Adrenal gland (tissue), 9 donors: ENCODE measurements at regions not wholly inside any gene's neighbourhood (a gene's known extent, or its start where the extent isn't known, plus 50 kb on each side); places are given as distances from the start of the nearest gene placed in this dataset.

ENCODE experiments used
- DNase-seq, 7 donors: peaks; one replicate each; pipeline ENCODE4 v3.0.0-alpha.2; 2019 to 2020
- H3K27ac ChIP-seq, 5 donors: fragments of 200-600 bp; sonication (generic) in 4 of 5; 1 replicate in 3 of 5; 2 replicates in 2 of 5; pipeline versions ENCODE4 v1.5.1 to v1.8.0; 2016 to 2020; ENCODE audit warnings: mild to moderate bottlenecking in 1 of 5
- H3K27me3 ChIP-seq: fragments of 200-600 bp; 2 replicates; pipeline ENCODE4 v1.8.0; 2021
- H3K36me3 ChIP-seq, 2 donors: fragments of 200-600 bp; replicated peaks in 1 of 2; 1 replicate in 1 of 2; 2 replicates in 1 of 2; pipeline versions ENCODE4 v1.5.1 to v1.8.0; 2018 to 2022
- H3K4me1 ChIP-seq, 2 donors: fragments of 200-600 bp; replicated peaks in 1 of 2; 1 replicate in 1 of 2; 2 replicates in 1 of 2; pipeline versions ENCODE4 v1.5.1 to v1.8.0; 2018 to 2021
- H3K4me3 ChIP-seq, 4 donors: fragments of 200-600 bp; sonication (generic) in 3 of 4; one replicate each; pipeline ENCODE4 v1.5.1; 2016 to 2018
- H3K9me3 ChIP-seq, 3 donors: fragments of 200-600 bp; sonication (generic) in 1 of 3; replicated peaks in 1 of 3; 1 replicate in 2 of 3; 2 replicates in 1 of 3; pipeline versions ENCODE4 v1.5.1 to v1.8.0; 2016 to 2021
- POLR2A ChIP-seq, 2 donors: fragments of 450-650 bp; IDR thresholded peaks; one replicate each; pipeline ENCODE4 v1.6.1; 2017; ENCODE audit warnings: antibody characterized with exemption in 2 of 2, mild to moderate bottlenecking in 2 of 2, moderate library complexity in 1 of 2
- WGBS, 4 donors: extraction: QIAGEN DNeasy Blood & Tissue Kit in 2 of 4; methylation state at CpG; one replicate each; pipeline versions ENCODE4 v1.1.5 to v1.1.7; 2013 to 2017; 5-methylcytosine and 5-hydroxymethylcytosine counted together
- intact Hi-C, 2 donors: fragments of 100-400 bp; cut with DNase I; formaldehyde crosslinking; loops; one replicate each; pipeline versions ENCODE4 v1.14.1 to v1.15.0; 2022 to 2023
- TF ChIP-seq, protein P1 (sequence below), 6 experiments: fragments of 450-650 bp in 4 of 6; fragments of 200-600 bp in 2 of 6; sonication (generic) in 1 of 6; IDR thresholded peaks; 1 replicate in 5 of 6; 2 replicates in 1 of 6; pipeline versions ENCODE4 v1.5.1 to v1.8.0; 2016 to 2021; ENCODE audit warnings: antibody characterized with exemption in 6 of 6, mild to moderate bottlenecking in 2 of 6, moderate library complexity in 1 of 6
- donor health status: healthy with polysubstance abuse.
- donor health status: Bipolar disorder and iron deficiency.
- donor health status: DM: yes; HTN: yes; CAD: no.
- donor health status: DM: no; HTN: no; CAD: no.
- donor health status: DM: no; HTN: no; CAD: no.

DNA sequence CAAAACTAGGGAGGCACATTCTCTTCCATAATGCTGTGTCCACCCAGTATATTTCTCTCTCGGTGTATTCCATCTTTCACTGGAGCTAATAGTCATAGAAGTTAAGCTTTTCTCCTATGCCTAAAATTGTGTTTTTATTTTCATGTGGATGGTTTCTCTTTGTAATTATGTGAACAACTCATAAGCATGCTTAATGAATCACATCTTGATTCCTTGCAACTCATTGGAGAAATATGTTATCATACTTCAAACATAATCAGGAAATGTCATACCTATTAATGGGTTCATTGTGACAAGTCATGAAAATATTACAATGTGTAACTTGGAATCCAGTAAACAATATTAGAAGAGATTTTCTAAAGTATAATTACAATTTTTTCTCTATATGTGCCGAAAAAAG, 186.3 kb downstream of the SLC7A11 start:
- Histone ChIP-seq H3K4me1 (no peaks in the 10 kb centered on the region), H3K27me3 (no peaks in the 10 kb centered on the region), H3K9me3 (no peaks in the 10 kb centered on the region), H3K27ac (no peak overlapping the region), H3K36me3 (no peaks in the 10 kb centered on the region), H3K4me3 (no peak overlapping the region)
- intact Hi-C loops, result no loop called here
- WGBS, 4 donors, result 81 to 92% (median 84%) methylated on average over 2 of the region's 2 CpGs
- TF ChIP-seq, protein P1, sequence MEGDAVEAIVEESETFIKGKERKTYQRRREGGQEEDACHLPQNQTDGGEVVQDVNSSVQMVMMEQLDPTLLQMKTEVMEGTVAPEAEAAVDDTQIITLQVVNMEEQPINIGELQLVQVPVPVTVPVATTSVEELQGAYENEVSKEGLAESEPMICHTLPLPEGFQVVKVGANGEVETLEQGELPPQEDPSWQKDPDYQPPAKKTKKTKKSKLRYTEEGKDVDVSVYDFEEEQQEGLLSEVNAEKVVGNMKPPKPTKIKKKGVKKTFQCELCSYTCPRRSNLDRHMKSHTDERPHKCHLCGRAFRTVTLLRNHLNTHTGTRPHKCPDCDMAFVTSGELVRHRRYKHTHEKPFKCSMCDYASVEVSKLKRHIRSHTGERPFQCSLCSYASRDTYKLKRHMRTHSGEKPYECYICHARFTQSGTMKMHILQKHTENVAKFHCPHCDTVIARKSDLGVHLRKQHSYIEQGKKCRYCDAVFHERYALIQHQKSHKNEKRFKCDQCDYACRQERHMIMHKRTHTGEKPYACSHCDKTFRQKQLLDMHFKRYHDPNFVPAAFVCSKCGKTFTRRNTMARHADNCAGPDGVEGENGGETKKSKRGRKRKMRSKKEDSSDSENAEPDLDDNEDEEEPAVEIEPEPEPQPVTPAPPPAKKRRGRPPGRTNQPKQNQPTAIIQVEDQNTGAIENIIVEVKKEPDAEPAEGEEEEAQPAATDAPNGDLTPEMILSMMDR (IDR thresholded peaks at IDR 0.05), result no peak
- TF ChIP-seq POLR2A (IDR thresholded peaks at IDR 0.05), result no peak
- no peak for DNase-seq

GRCh38 chr4:138053641-138054301, 188.4 kb downstream of the SLC7A11 start:
- H3K9me3 ChIP-seq, result no peaks in the 10 kb centered on the region
- H3K27me3 ChIP-seq, result no peaks in the 10 kb centered on the region
- no peak overlapping the region for H3K4me3 ChIP-seq
- TF ChIP-seq POLR2A (IDR thresholded peaks at IDR 0.05), result no peak
- TF ChIP-seq, protein P1 (IDR thresholded peaks at IDR 0.05), result no peak
- WGBS, 4 donors, result 19 to 29% (median 23%) methylated on average over 5 of the region's 5 CpGs
- no peaks in the 10 kb centered on the region for H3K4me1 ChIP-seq
- H3K36me3 ChIP-seq, result no peaks in the 10 kb centered on the region
- peak in 6 of 7 donors; percentile 46 to 68 (median 56) for DNase-seq
- intact Hi-C loops, result no loop called here
- no peak overlapping the region for H3K27ac ChIP-seq

DNA sequence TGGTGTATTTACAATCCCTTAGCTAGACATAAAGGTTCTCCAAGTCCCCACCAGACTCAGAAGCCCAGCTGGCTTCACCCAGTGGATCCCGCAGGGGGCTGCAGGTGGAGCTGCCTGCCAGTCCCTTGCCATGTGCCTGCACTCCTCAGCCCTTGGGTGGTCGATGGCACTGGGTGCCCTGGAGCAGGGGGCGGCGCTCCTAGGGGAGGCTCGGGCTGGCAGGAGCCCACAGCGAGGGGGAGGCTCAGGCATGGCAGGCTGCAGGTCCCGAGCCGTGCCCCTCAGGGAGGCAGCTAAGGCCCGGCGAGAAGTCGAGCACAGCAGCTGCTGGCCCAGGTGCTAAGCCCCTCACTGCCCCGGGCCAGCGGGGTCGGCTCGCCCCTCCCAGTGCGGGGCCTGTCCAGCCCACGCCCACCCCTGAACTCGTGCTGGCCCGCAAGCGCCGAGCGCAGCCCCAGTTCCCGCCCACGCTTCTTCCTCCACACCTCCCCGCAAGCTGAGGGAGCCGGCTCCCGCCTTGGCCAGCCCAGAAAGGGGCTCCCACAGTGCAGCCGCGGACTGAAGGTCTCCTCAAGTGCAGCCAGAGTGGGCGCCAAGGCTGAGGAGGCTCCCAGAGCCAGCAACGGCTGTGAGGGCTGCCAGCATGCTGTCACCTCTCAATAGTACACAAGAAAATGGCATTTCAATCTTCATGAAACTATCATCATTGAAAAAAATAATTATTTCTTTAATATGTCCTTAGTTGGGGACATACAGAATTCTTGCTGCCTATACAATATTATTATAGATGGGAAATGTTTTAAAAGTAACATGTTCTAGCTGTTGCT, 189.1 kb downstream of the SLC7A11 start:
- intact Hi-C loops, result no loop called here
- no peaks in the 10 kb centered on the region for H3K27me3 ChIP-seq
- no peak overlapping the region for H3K4me3 ChIP-seq
- H3K4me1 ChIP-seq, result no peaks in the 10 kb centered on the region
- no peaks in the 10 kb centered on the region for H3K36me3 ChIP-seq
- TF ChIP-seq POLR2A (IDR thresholded peaks at IDR 0.05), result no peak
- TF ChIP-seq, protein P1 (IDR thresholded peaks at IDR 0.05), result no peak
- DNase-seq, result no peak
- 55 to 80% (median 72%) methylated on average over 11 to 31 of the region's 31 CpGs for WGBS, 4 donors
- no peak overlapping the region for H3K27ac ChIP-seq
- H3K9me3 ChIP-seq, result no peaks in the 10 kb centered on the region

DNA sequence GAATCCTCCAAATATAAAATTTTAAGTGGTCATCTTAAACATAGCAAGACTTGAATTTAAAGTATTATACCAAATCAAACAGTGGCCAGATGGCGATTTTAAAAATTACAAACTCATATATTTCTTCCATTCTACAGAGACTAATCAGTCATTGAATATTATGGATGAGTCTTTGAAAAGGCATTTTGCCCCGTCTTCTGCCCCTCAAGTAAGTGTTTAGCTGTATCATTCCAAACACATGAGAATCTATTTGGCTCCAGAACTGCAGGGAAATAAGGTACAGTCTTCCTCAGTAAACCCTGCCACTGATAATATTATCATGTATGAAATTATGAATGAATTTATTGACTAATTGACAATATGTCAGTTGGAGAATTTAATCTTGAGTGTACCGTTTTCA, 191.0 kb downstream of the SLC7A11 start:
- H3K36me3 ChIP-seq, result no peaks in the 10 kb centered on the region
- no peak for TF ChIP-seq POLR2A (IDR thresholded peaks at IDR 0.05)
- TF ChIP-seq, protein P1 (IDR thresholded peaks at IDR 0.05), result no peak
- H3K27me3 ChIP-seq, result no peaks in the 10 kb centered on the region
- H3K9me3 ChIP-seq, result no peaks in the 10 kb centered on the region
- H3K4me3 ChIP-seq, result no peak overlapping the region
- no peaks in the 10 kb centered on the region for H3K4me1 ChIP-seq
- DNase-seq, result no peak
- intact Hi-C loops, result no loop called here
- H3K27ac ChIP-seq, result no peak overlapping the region
- 23 to 81% (median 51%) methylated on average over 3 of the region's 3 CpGs for WGBS, 4 donors
